IMR-90 (cell line): ENCODE measurements at regions not wholly inside any gene's neighbourhood (a gene's known extent, or its start where the extent isn't known, plus 50 kb on each side); places are given as distances from the start of the nearest gene placed in this dataset.

Experiments
- ATAC-seq: fragments of 200-7000 bp; cut with Tn5 transposase; 2 replicates; pipeline ENCODE4 v1.9.1; 2020; ENCODE audit warnings: low read depth, mild to moderate bottlenecking, moderate library complexity
- BruUV-seq: library from RNA; stranded (reverse); fragments of 400-500 nt; replicated peaks from 2 replicates; lab custom pipeline; 2021; lab: Mats Ljungman, UMichigan
- CTCF ChIA-PET: fragments of 300-600 bp; formaldehyde crosslinking; extraction: SDS; loops from one replicate; lab custom pipeline; 2021; ENCODE audit warnings: antibody characterized with exemption; lab: Yijun Ruan, JAX
- POLR2A ChIA-PET: fragments of 300-600 bp; sonication (Branson Sonifier 250); formaldehyde crosslinking; loops from one replicate; lab custom pipeline; 2022; ENCODE audit warnings: antibody characterized with exemption; ENCODE audit not compliant: unreplicated experiment; lab: Charles Lee
- DNase-seq: peaks from one replicate; pipeline ENCODE4 v3.0.0; 2013
- H2AFZ ChIP-seq: replicated peaks from 2 replicates; pipeline ENCODE3; 2013; ENCODE audit warnings: low read length, mild to moderate bottlenecking; ENCODE audit not compliant: poor library complexity
- H2AK5ac ChIP-seq: 2 replicates; pipeline ENCODE4 v1.6.1; 2013; ENCODE audit warnings: low read depth, low read length, inconsistent platforms
- H2AK9ac ChIP-seq: replicated peaks from 2 replicates; pipeline ENCODE3; 2013; ENCODE audit warnings: mild to moderate bottlenecking, low read depth, low read length, moderate library complexity; ENCODE audit not compliant: poor library complexity
- H2BK120ac ChIP-seq: 2 replicates; pipeline ENCODE4 v1.6.1; 2013; ENCODE audit warnings: low read depth, low read length, inconsistent platforms
- H2BK15ac ChIP-seq: 3 replicates; pipeline ENCODE4 v1.6.1; 2013; ENCODE audit warnings: low read depth, low read length, inconsistent platforms
- H2BK20ac ChIP-seq: 2 replicates; pipeline ENCODE4 v1.6.1; 2013; ENCODE audit warnings: low read depth, mild to moderate bottlenecking, inconsistent platforms, low read length, moderate library complexity
- H2BK5ac ChIP-seq: 2 replicates; pipeline ENCODE4 v1.6.1; 2013; ENCODE audit warnings: mild to moderate bottlenecking, low read depth, low read length, inconsistent platforms; ENCODE audit not compliant: poor library complexity, severe bottlenecking
- H3K14ac ChIP-seq: replicated peaks from 2 replicates; pipeline ENCODE4 v1.6.1; 2013; ENCODE audit warnings: low read depth, low read length, inconsistent platforms
- H3K18ac ChIP-seq: 2 replicates; pipeline ENCODE4 v1.6.1; 2013; ENCODE audit warnings: low read depth, low read length, control low read depth
- H3K23ac ChIP-seq: 2 replicates; pipeline ENCODE4 v1.6.1; 2013; ENCODE audit warnings: low read depth, low read length, inconsistent platforms
- H3K27ac ChIP-seq: 2 replicates; pipeline ENCODE4 v1.5.1; 2013; ENCODE audit warnings: mild to moderate bottlenecking, control low read depth, low read length; ENCODE audit not compliant: insufficient read depth
- H3K27me3 ChIP-seq: 2 replicates; pipeline ENCODE4 v1.6.1; 2013; ENCODE audit warnings: low read length; ENCODE audit not compliant: control insufficient read depth, insufficient read depth
- H3K36me3 ChIP-seq: 2 replicates; pipeline ENCODE4 v1.6.1; 2013; ENCODE audit warnings: low read length, mixed read lengths; ENCODE audit not compliant: control insufficient read depth, insufficient read depth
- H3K4ac ChIP-seq: 2 replicates; pipeline ENCODE4 v1.6.1; 2013; ENCODE audit warnings: low read depth, low read length, inconsistent platforms
- H3K4me1 ChIP-seq: 2 replicates; pipeline ENCODE4 v1.6.1; 2013; ENCODE audit warnings: low read length, mixed read lengths; ENCODE audit not compliant: control insufficient read depth, insufficient read depth
- H3K4me2 ChIP-seq: 2 replicates; pipeline ENCODE4 v1.6.1; 2013; ENCODE audit warnings: low read depth, mild to moderate bottlenecking, control low read depth, low read length, moderate library complexity
- H3K4me3 ChIP-seq: 2 replicates; pipeline ENCODE4 v1.5.1; 2013; ENCODE audit warnings: low read depth, mild to moderate bottlenecking, control low read depth, low read length, moderate library complexity; ENCODE audit not compliant: insufficient read depth
- H3K56ac ChIP-seq: 2 replicates; pipeline ENCODE4 v1.6.1; 2013; ENCODE audit warnings: low read length, inconsistent platforms; ENCODE audit not compliant: insufficient read depth; ENCODE audit errors: extremely low read depth
- H3K79me1 ChIP-seq, 2 experiments: 2 replicates each; pipeline ENCODE4 v1.6.1; 2013; ENCODE audit warnings: low read length in 2 of 2, inconsistent platforms in 1 of 2, low read depth in 1 of 2
- H3K9ac ChIP-seq: 2 replicates; pipeline ENCODE4 v1.6.1; 2013; ENCODE audit warnings: low read depth, low read length, control low read depth
- H3K9me1 ChIP-seq: 2 replicates; pipeline ENCODE4 v1.6.1; 2013; ENCODE audit warnings: low read length, inconsistent platforms; ENCODE audit not compliant: insufficient read depth
- H3K9me3 ChIP-seq: 2 replicates; pipeline ENCODE4 v1.6.1; 2013; ENCODE audit warnings: low read length; ENCODE audit not compliant: control insufficient read depth, insufficient read depth
- H4K20me1 ChIP-seq: 2 replicates; pipeline ENCODE4 v1.6.1; 2013; ENCODE audit warnings: low read length, inconsistent platforms; ENCODE audit not compliant: insufficient read depth
- H4K5ac ChIP-seq: 2 replicates; pipeline ENCODE4 v1.6.1; 2013; ENCODE audit warnings: mild to moderate bottlenecking, low read depth, low read length, control low read depth
- H4K8ac ChIP-seq, 2 experiments: 2 replicates each; pipeline ENCODE4 v1.6.1; 2013; ENCODE audit warnings: low read depth in 2 of 2, low read length in 2 of 2, control low read depth in 1 of 2, inconsistent platforms in 1 of 2
- H4K91ac ChIP-seq: 2 replicates; pipeline ENCODE4 v1.6.1; 2013; ENCODE audit warnings: low read depth, low read length, inconsistent platforms; ENCODE audit not compliant: insufficient read depth
- BHLHE40 ChIP-seq: fragments of 150-350 bp; IDR thresholded peaks from 2 replicates; pipeline ENCODE4 v1.6.1; 2016; ENCODE audit warnings: mild to moderate bottlenecking, low read depth, low read length
- CEBPB ChIP-seq: IDR thresholded peaks from 2 replicates; pipeline ENCODE4 v1.6.1; 2012; ENCODE audit warnings: low read depth, low read length, improper control_type of control experiment
- CHD1 ChIP-seq: IDR thresholded peaks from 2 replicates; pipeline ENCODE4 v1.6.1; 2012; ENCODE audit warnings: low read depth, low read length, improper control_type of control experiment
- FOS ChIP-seq: fragments of 150-350 bp; IDR thresholded peaks from 2 replicates; pipeline ENCODE4 v1.6.1; 2016; ENCODE audit warnings: low read depth, low read length
- MAZ ChIP-seq: IDR thresholded peaks from 2 replicates; pipeline ENCODE4 v1.6.1; 2012; ENCODE audit warnings: low read depth, mild to moderate bottlenecking, low read length, improper control_type of control experiment, moderate library complexity, borderline replicate concordance
- MXI1 ChIP-seq: IDR thresholded peaks from 2 replicates; pipeline ENCODE4 v1.6.1; 2012; ENCODE audit warnings: low read depth, mild to moderate bottlenecking, low read length, moderate library complexity, borderline replicate concordance
- NFE2L2 ChIP-seq: fragments of 150-350 bp; IDR thresholded peaks from 2 replicates; pipeline ENCODE4 v1.6.1; 2016; ENCODE audit warnings: low read depth, mild to moderate bottlenecking, low read length
- POLR2A ChIP-seq: IDR thresholded peaks from 2 replicates; pipeline ENCODE4 v1.6.1; 2012; ENCODE audit warnings: mild to moderate bottlenecking, low read depth, low read length
- RAD21 ChIP-seq: IDR thresholded peaks from 2 replicates; pipeline ENCODE4 v1.6.1; 2012; ENCODE audit warnings: low read length, improper control_type of control experiment
- RCOR1 ChIP-seq: IDR thresholded peaks from 2 replicates; pipeline ENCODE4 v1.6.1; 2012; ENCODE audit warnings: mild to moderate bottlenecking, low read length, improper control_type of control experiment; ENCODE audit not compliant: insufficient replicate concordance
- RFX5 ChIP-seq: IDR thresholded peaks from 2 replicates; pipeline ENCODE4 v1.8.0; 2012; ENCODE audit warnings: low read depth, mild to moderate bottlenecking, low read length, moderate library complexity
- SMC3 ChIP-seq: fragments of 150-350 bp; IDR thresholded peaks from 2 replicates; pipeline ENCODE4 v1.6.1; 2016; ENCODE audit warnings: low read depth, mild to moderate bottlenecking, antibody characterized with exemption, low read length, moderate library complexity
- WGBS, 2 experiments: methylation state at CpG; one replicate each; pipeline versions ENCODE4 v1.1.5 to v1.1.7; 2013; ENCODE audit warnings: missing lambda C conversion rate in 2 of 2; ENCODE audit not compliant: insufficient read length in 1 of 2; ENCODE audit errors: extremely low coverage in 2 of 2; 5-methylcytosine and 5-hydroxymethylcytosine counted together
- dilution Hi-C: fragments of 300-500 bp; cut with HindIII; formaldehyde crosslinking; loops from one replicate; pipeline ENCODE4 v1.14.3; 2018; ENCODE audit warnings: low sequenced_read_pairs; ENCODE audit not compliant: unreplicated experiment
- in situ Hi-C: fragments of 300-500 bp; cut with MboI; formaldehyde crosslinking; loops from 3 replicates; pipeline ENCODE4 v1.14.3; 2019; ENCODE audit warnings: low sequenced_read_pairs, inconsistent platforms, mixed read lengths
- intact Hi-C: fragments of 100-400 bp; cut with micrococcal nuclease; formaldehyde crosslinking; loops from 2 replicates; pipeline ENCODE4 v1.10.0; 2022
- TF ChIP-seq, protein P1 (sequence below): conservative IDR thresholded peaks from 2 replicates; pipeline ENCODE4 v1.5.1; 2012; ENCODE audit warnings: mild to moderate bottlenecking, low read depth, low read length, improper control_type of control experiment
- TF ChIP-seq, protein P2 (sequence below): fragments of 150-350 bp; IDR thresholded peaks from 2 replicates; pipeline ENCODE4 v1.6.1; 2016; ENCODE audit warnings: low read depth, mild to moderate bottlenecking, low read length, moderate library complexity, borderline replicate concordance
- TF ChIP-seq, protein P3 (sequence below): fragments of 150-350 bp; IDR thresholded peaks from 2 replicates; pipeline ENCODE4 v1.6.1; 2017; ENCODE audit warnings: mild to moderate bottlenecking, antibody characterized with exemption, low read length, low read depth

DNA sequence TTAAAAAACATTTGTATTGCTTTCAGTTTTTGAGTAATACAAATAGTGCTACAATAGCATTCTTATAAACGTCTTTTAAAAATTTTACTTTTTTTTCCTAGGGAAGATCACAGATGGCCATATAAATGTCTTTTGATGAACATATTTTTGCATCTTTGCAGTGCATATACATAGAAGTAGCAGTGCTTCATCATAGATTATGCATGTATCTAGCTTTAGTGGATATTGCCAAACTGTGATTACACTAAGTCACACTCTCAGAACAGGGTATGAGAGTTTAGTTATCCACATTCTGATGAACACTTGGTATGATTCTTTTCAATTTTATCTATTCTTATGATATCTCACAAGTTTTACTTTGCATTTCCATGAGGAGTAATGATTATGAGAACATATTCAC, 99.8 kb upstream of the ASCC3 start:
- Histone ChIP-seq H4K5ac (no peak overlapping the region), H3K9me3 (peaks cover 2% of the 10 kb centered on the region; the same call in 1 of the 2 replicates), H2BK15ac (no peak overlapping the region), H2BK20ac (no peak overlapping the region), H3K36me3 (no peaks in the 10 kb centered on the region), H2AK5ac (no peak overlapping the region), H4K91ac (no peak overlapping the region), H3K56ac (no peak overlapping the region), H2AK9ac (no peak overlapping the region), H3K9me1 (no peaks in the 10 kb centered on the region), H3K79me1 (no peaks in the 10 kb centered on the region), H2BK5ac (no peak overlapping the region), H4K8ac (no peak overlapping the region), H3K23ac (no peak overlapping the region), H3K14ac (no peak overlapping the region), H3K9ac (no peak overlapping the region), H3K4ac (no peak overlapping the region), H2AFZ (no peak overlapping the region), H3K27ac (no peak overlapping the region), H3K18ac (no peak overlapping the region), H3K27me3 (no peaks in the 10 kb centered on the region), H4K20me1 (no peaks in the 10 kb centered on the region), H3K4me3 (no peak overlapping the region), H3K4me1 (no peaks in the 10 kb centered on the region), H3K4me2 (no peak overlapping the region), H2BK120ac (no peak overlapping the region)
- intact Hi-C loops (no loop called here), dilution Hi-C loops (no loop called here), in situ Hi-C loops (no loop called here)
- WGBS, 2 experiments, result no CpG with 5 or more reads among the region's 1 CpG
- TF ChIP-seq, protein P1, sequence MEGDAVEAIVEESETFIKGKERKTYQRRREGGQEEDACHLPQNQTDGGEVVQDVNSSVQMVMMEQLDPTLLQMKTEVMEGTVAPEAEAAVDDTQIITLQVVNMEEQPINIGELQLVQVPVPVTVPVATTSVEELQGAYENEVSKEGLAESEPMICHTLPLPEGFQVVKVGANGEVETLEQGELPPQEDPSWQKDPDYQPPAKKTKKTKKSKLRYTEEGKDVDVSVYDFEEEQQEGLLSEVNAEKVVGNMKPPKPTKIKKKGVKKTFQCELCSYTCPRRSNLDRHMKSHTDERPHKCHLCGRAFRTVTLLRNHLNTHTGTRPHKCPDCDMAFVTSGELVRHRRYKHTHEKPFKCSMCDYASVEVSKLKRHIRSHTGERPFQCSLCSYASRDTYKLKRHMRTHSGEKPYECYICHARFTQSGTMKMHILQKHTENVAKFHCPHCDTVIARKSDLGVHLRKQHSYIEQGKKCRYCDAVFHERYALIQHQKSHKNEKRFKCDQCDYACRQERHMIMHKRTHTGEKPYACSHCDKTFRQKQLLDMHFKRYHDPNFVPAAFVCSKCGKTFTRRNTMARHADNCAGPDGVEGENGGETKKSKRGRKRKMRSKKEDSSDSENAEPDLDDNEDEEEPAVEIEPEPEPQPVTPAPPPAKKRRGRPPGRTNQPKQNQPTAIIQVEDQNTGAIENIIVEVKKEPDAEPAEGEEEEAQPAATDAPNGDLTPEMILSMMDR, result no peak
- TF ChIP-seq POLR2A, result no peak
- TF ChIP-seq, protein P2, sequence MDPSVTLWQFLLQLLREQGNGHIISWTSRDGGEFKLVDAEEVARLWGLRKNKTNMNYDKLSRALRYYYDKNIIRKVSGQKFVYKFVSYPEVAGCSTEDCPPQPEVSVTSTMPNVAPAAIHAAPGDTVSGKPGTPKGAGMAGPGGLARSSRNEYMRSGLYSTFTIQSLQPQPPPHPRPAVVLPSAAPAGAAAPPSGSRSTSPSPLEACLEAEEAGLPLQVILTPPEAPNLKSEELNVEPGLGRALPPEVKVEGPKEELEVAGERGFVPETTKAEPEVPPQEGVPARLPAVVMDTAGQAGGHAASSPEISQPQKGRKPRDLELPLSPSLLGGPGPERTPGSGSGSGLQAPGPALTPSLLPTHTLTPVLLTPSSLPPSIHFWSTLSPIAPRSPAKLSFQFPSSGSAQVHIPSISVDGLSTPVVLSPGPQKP, result no peak
- no peak for TF ChIP-seq RCOR1
- TF ChIP-seq MXI1, result no peak
- TF ChIP-seq CEBPB, result no peak
- no peak for TF ChIP-seq RAD21
- TF ChIP-seq, protein P3, sequence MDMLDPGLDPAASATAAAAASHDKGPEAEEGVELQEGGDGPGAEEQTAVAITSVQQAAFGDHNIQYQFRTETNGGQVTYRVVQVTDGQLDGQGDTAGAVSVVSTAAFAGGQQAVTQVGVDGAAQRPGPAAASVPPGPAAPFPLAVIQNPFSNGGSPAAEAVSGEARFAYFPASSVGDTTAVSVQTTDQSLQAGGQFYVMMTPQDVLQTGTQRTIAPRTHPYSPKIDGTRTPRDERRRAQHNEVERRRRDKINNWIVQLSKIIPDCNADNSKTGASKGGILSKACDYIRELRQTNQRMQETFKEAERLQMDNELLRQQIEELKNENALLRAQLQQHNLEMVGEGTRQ, result no peak
- TF ChIP-seq NFE2L2, result no peak
- TF ChIP-seq CHD1, result no peak
- no peak for TF ChIP-seq RFX5
- no peak for TF ChIP-seq FOS
- TF ChIP-seq SMC3, result no peak
- no peak for TF ChIP-seq MAZ
- TF ChIP-seq BHLHE40, result no peak
- no peak for ATAC-seq
- ChIA-PET CTCF (no interaction called here), POLR2A (no interaction called here)
- DNase-seq, result no peak
- BruUV-seq, result no TSS peak
